HCT116 (cell line): ENCODE measurements at regions not wholly inside any gene's neighbourhood (a gene's known extent, or its start where the extent isn't known, plus 50 kb on each side); places are given as distances from the start of the nearest gene placed in this dataset.

ENCODE experiments used
- ATAC-seq: fragments of 200-7000 bp; cut with Tn5 transposase; 2 replicates; pipeline ENCODE4 v1.9.1; 2020; ENCODE audit warnings: mild to moderate bottlenecking, moderate library complexity
- BruUV-seq: library from RNA; stranded (reverse); fragments of 400-500 nt; replicated peaks from 2 replicates; lab custom pipeline; 2021; lab: Mats Ljungman, UMichigan
- CTCF ChIA-PET: fragments of 300-600 bp; sonication (Branson Sonifier 250); formaldehyde crosslinking; loops from one replicate; lab custom pipeline; 2021; ENCODE audit warnings: antibody characterized with exemption; lab: Charles Lee
- POLR2A ChIA-PET: fragments of 300-600, 350-600 bp; sonication (Branson Sonifier 250); formaldehyde crosslinking; loops from one replicate; lab custom pipeline; 2021; ENCODE audit warnings: antibody characterized with exemption; lab: Charles Lee
- RAD21 ChIA-PET, 2 experiments: fragments of 300-600 bp; sonication (Branson Sonifier 250); formaldehyde crosslinking; loops; one replicate each; lab custom pipeline; 2023; ENCODE audit warnings: low total read pairs in 2 of 2; ENCODE audit not compliant: uncharacterized antibody in 2 of 2, unreplicated experiment in 2 of 2, low non-redundant PET in 1 of 2; lab: Charles Lee
- DNase-seq: peaks from one replicate; pipeline ENCODE4 v3.0.0-alpha.2; 2010; ENCODE audit warnings: low read depth, low spot score
- H2AFZ ChIP-seq: fragments of 200-600 bp; shearing (Covaris generic), sonication (generic); 2 replicates; pipeline ENCODE4 v1.6.1; 2017; ENCODE audit warnings: low read depth, mixed run types, mixed read lengths, antibody characterized with exemption, low read length; ENCODE audit not compliant: poor library complexity, severe bottlenecking
- H3K27ac ChIP-seq: 2 replicates; pipeline ENCODE4 v1.5.1; 2012; ENCODE audit warnings: low read depth, low read length
- H3K27me3 ChIP-seq: fragments of 200-600 bp; sonication (generic); 2 replicates; pipeline ENCODE4 v1.6.1; 2016; ENCODE audit warnings: mixed run types, low read length, mixed read lengths; ENCODE audit not compliant: insufficient read depth
- H3K36me3 ChIP-seq, 2 experiments: fragments of 200-500 bp in 1 of 2; fragments of 200-600 bp in 1 of 2; sonication (Bioruptor generic) in 1 of 2; sonication (generic) in 1 of 2; 2 replicates each; pipeline versions ENCODE4 v1.5.1 to v1.6.1; 2014 to 2016; ENCODE audit warnings: low read length in 2 of 2, inconsistent platforms in 1 of 2, mixed read lengths in 1 of 2, mixed run types in 1 of 2; ENCODE audit not compliant: insufficient read depth in 2 of 2, control insufficient read depth in 1 of 2
- H3K4me1 ChIP-seq, 2 experiments: fragments of 200-600 bp in 1 of 2; sonication (generic) in 1 of 2; 2 replicates each; pipeline versions ENCODE4 v1.5.1 to v1.6.1; 2012 to 2017; ENCODE audit warnings: low read length in 2 of 2, inconsistent platforms in 1 of 2, mild to moderate bottlenecking in 1 of 2, mixed read lengths in 1 of 2, mixed run types in 1 of 2, moderate library complexity in 1 of 2; ENCODE audit not compliant: insufficient read depth in 2 of 2, control insufficient read depth in 1 of 2
- H3K4me2 ChIP-seq: fragments of 200-600 bp; sonication (generic); 2 replicates; pipeline ENCODE4 v1.6.1; 2017; ENCODE audit warnings: mixed run types, low read length, mixed read lengths
- H3K4me3 ChIP-seq, 2 experiments: fragments of 200-600 bp in 1 of 2; sonication (generic) in 1 of 2; replicated peaks in 1 of 2; 2 replicates each; pipeline ENCODE4 v1.5.1; 2011 to 2016; ENCODE audit warnings: low read length in 2 of 2, control low read depth in 1 of 2, low read depth in 1 of 2, mild to moderate bottlenecking in 1 of 2, mixed read lengths in 1 of 2, mixed run types in 1 of 2
- H3K79me2 ChIP-seq: fragments of 200-600 bp; sonication (generic); 2 replicates; pipeline ENCODE4 v1.6.1; 2017; ENCODE audit warnings: mild to moderate bottlenecking, mixed run types, low read length, moderate library complexity, mixed read lengths; ENCODE audit not compliant: insufficient read depth
- H3K9ac ChIP-seq: fragments of 200-600 bp; sonication (generic); 2 replicates; pipeline ENCODE4 v1.6.1; 2016; ENCODE audit warnings: low read length, mixed read lengths
- H3K9me2 ChIP-seq: fragments of 200-600 bp; sonication (generic), shearing (Covaris generic); 2 replicates; pipeline ENCODE4 v1.6.1; 2017; ENCODE audit warnings: mixed run types, mild to moderate bottlenecking, moderate library complexity; ENCODE audit not compliant: insufficient read depth
- H3K9me3 ChIP-seq, 2 experiments: fragments of 200-500 bp in 1 of 2; fragments of 200-600 bp in 1 of 2; sonication (Bioruptor generic) in 1 of 2; sonication (generic) in 1 of 2; 2 replicates each; pipeline ENCODE4 v1.6.1; 2014 to 2017; ENCODE audit warnings: low read length in 2 of 2, mixed read lengths in 2 of 2, inconsistent platforms in 1 of 2, low read depth in 1 of 2, mild to moderate bottlenecking in 1 of 2, mixed run types in 1 of 2, moderate library complexity in 1 of 2; ENCODE audit not compliant: control insufficient read depth in 1 of 2, insufficient read depth in 1 of 2
- H4K20me1 ChIP-seq: fragments of 200-600 bp; sonication (generic), shearing (Covaris generic); 2 replicates; pipeline ENCODE4 v1.6.1; 2017; ENCODE audit warnings: mixed run types, mild to moderate bottlenecking, moderate library complexity; ENCODE audit not compliant: insufficient read depth
- ATF3 ChIP-seq: IDR thresholded peaks from 2 replicates; pipeline ENCODE4 v1.6.1; 2012
- CTCF ChIP-seq, 3 experiments: fragments of 200-600 bp in 1 of 3; sonication (generic) in 1 of 3; IDR thresholded peaks in 2 of 3; conservative IDR thresholded peaks in 1 of 3; 2 replicates each; pipeline ENCODE4 v1.5.1; 2012 to 2017; ENCODE audit warnings: low read depth in 2 of 3, low read length in 2 of 3, antibody characterized with exemption in 1 of 3, borderline replicate concordance in 1 of 3, control low read depth in 1 of 3, mild to moderate bottlenecking in 1 of 3, mixed read lengths in 1 of 3, mixed run types in 1 of 3, moderate library complexity in 1 of 3; ENCODE audit not compliant: insufficient read depth in 1 of 3
- EZH2 ChIP-seq: fragments of 200-600 bp; sonication (generic); IDR thresholded peaks from 2 replicates; pipeline ENCODE4 v1.6.1; 2017; ENCODE audit warnings: antibody characterized with exemption, mixed run types
- EZH2phosphoT487 ChIP-seq: fragments of 200-600 bp; IDR thresholded peaks from 2 replicates; pipeline ENCODE4 v1.6.1; 2018; ENCODE audit warnings: antibody characterized with exemption, borderline replicate concordance
- FOSL1 ChIP-seq: IDR thresholded peaks from 2 replicates; pipeline ENCODE4 v1.6.1; 2012; ENCODE audit warnings: low read depth
- JUND ChIP-seq: IDR thresholded peaks from 2 replicates; pipeline ENCODE4 v1.6.1; 2012
- RAD21 ChIP-seq: IDR thresholded peaks from 2 replicates; pipeline ENCODE4 v1.6.1; 2012; ENCODE audit warnings: low read depth, mild to moderate bottlenecking
- REST ChIP-seq: IDR thresholded peaks from 2 replicates; pipeline ENCODE4 v1.6.1; 2012; ENCODE audit warnings: low read depth
- SP1 ChIP-seq: IDR thresholded peaks from 2 replicates; pipeline ENCODE4 v1.6.1; 2012; ENCODE audit warnings: low read depth
- SRF ChIP-seq: IDR thresholded peaks from 2 replicates; pipeline ENCODE4 v1.6.1; 2012; ENCODE audit warnings: low read depth
- TCF7L2 ChIP-seq: IDR thresholded peaks from 2 replicates; pipeline ENCODE4 v1.7.0; 2011; ENCODE audit warnings: borderline replicate concordance, inconsistent platforms; ENCODE audit not compliant: insufficient read depth, insufficient read length; ENCODE audit errors: extremely low read depth
- YY1 ChIP-seq: IDR thresholded peaks from 2 replicates; pipeline ENCODE4 v1.6.1; 2011; ENCODE audit warnings: low read length, low read depth, moderate library complexity, mild to moderate bottlenecking; ENCODE audit not compliant: insufficient replicate concordance; ENCODE audit errors: extremely low read depth
- ZBTB33 ChIP-seq: IDR thresholded peaks from 2 replicates; pipeline ENCODE4 v1.6.1; 2011; ENCODE audit warnings: mild to moderate bottlenecking, low read length, moderate library complexity; ENCODE audit not compliant: insufficient replicate concordance; ENCODE audit errors: extremely low read depth
- ZNF274 ChIP-seq: fragments of 200-500 bp; sonication (Bioruptor generic); IDR thresholded peaks from 2 replicates; pipeline ENCODE4 v1.6.1; 2014; ENCODE audit warnings: mild to moderate bottlenecking, low read depth, low read length, inconsistent platforms
- intact Hi-C: fragments of 100-400 bp; cut with micrococcal nuclease; formaldehyde crosslinking; loops from 2 replicates; pipeline ENCODE4 v1.10.0; 2022

- POLR2A ChIA-PET: no interaction called here
- CTCF ChIA-PET: no interaction called here
Measured at GRCh38 chr5:21125238-21125983, 1137.4 kb upstream of the CDH18 start.

More at GRCh38 chr5:21125238-21125983, 1137.4 kb upstream of the CDH18 start:
- Histone ChIP-seq H3K27ac (no peak overlapping the region), H3K36me3 (no peaks in the 10 kb centered on the region), H3K9me3 (peaks cover 6 to 10% of the 10 kb centered on the region in 2 experiments; a peak in 2 of 4 replicates), H3K4me1 (no peaks in the 10 kb centered on the region), H3K4me2 (no peak overlapping the region), H4K20me1 (no peaks in the 10 kb centered on the region), H3K27me3 (no peaks in the 10 kb centered on the region), H3K9ac (no peak overlapping the region), H2AFZ (no peak overlapping the region), H3K9me2 (no peaks in the 10 kb centered on the region), H3K4me3 (no peak overlapping the region), H3K79me2 (no peaks in the 10 kb centered on the region)
- intact Hi-C loops: no loop called here
- RAD21 ChIA-PET: no interaction called here
- ATAC-seq: no peak
- BruUV-seq: no TSS peak
- TF ChIP-seq EZH2phosphoT487: no peak
- no peak for TF ChIP-seq ATF3
- TF ChIP-seq CTCF (IDR thresholded peaks at IDR 0.05 in 2 of 3, conservative IDR thresholded peaks at IDR 0.05 in 1 of 3; ENCODE audit: borderline replicate concordance in 1 of 3, insufficient read depth in 1 of 3, low read depth in 2 of 3, low read length in 2 of 3): no peak
- TF ChIP-seq SP1: no peak
- no peak for TF ChIP-seq FOSL1
- no peak for TF ChIP-seq SRF
- TF ChIP-seq EZH2: no peak
- no peak for TF ChIP-seq ZNF274
- TF ChIP-seq TCF7L2: no peak
- no peak for TF ChIP-seq REST
- no peak for TF ChIP-seq ZBTB33
- no peak for TF ChIP-seq RAD21
- no peak for TF ChIP-seq JUND
- TF ChIP-seq YY1: no peak
- no peak for DNase-seq
